Activated CD4-positive, alpha-beta T cell treated with anti-CD3 and anti-CD28 coated beads for 36 hours (primary cell): ENCODE measurements at regions not wholly inside any gene's neighbourhood (a gene's known extent, or its start where the extent isn't known, plus 50 kb on each side); places are given as distances from the start of the nearest gene placed in this dataset.
"Not testable (repeated sequence)": the region's sequence is repeated elsewhere in the genome, so short reads cannot be mapped to it uniquely, and the experiment has no call there.

Experiments
- ATAC-seq: fragments of 200-7000 bp; cut with Tn5 transposase; one replicate; pipeline ENCODE4 v1.10.0; 2021; ENCODE audit warnings: mild to moderate bottlenecking, moderate library complexity
- CTCF ChIA-PET: fragments of 350-600 bp; sonication (Branson Sonifier 250); formaldehyde crosslinking; loops from one replicate; lab custom pipeline; 2021; ENCODE audit warnings: antibody characterized with exemption; lab: Charles Lee
- POLR2A ChIA-PET: fragments of 350-600 bp; sonication (Branson Sonifier 250); formaldehyde crosslinking; loops from one replicate; lab custom pipeline; 2021; ENCODE audit warnings: antibody characterized with exemption, inconsistent platforms; lab: Charles Lee
- DNase-seq: peaks from one replicate; pipeline ENCODE4 v3.0.0-alpha.2; 2020
- H3K27ac Mint-ChIP-seq: one replicate; pipeline ENCODE4 v1.8.0; 2021; ENCODE audit warnings: mixed read lengths
- H3K27me3 Mint-ChIP-seq: one replicate; pipeline ENCODE4 v1.8.0; 2021; ENCODE audit warnings: mixed read lengths
- H3K36me3 Mint-ChIP-seq: one replicate; pipeline ENCODE4 v1.8.0; 2021; ENCODE audit warnings: low read depth, mixed read lengths
- H3K4me1 Mint-ChIP-seq: one replicate; pipeline ENCODE4 v1.8.0; 2021; ENCODE audit warnings: mixed read lengths
- H3K4me3 Mint-ChIP-seq: one replicate; pipeline ENCODE4 v1.8.0; 2021; ENCODE audit warnings: mild to moderate bottlenecking, moderate library complexity, mixed read lengths
- H3K9me3 Mint-ChIP-seq: one replicate; pipeline ENCODE4 v1.8.0; 2021; ENCODE audit warnings: low read depth, mixed read lengths
- intact Hi-C, 2 experiments: fragments of 100-400 bp; cut with DNase I in 1 of 2; cut with micrococcal nuclease in 1 of 2; formaldehyde crosslinking; loops; one replicate each; pipeline versions ENCODE4 v1.14.2 to v1.15.1; 2022 to 2024; cut with DNase I, micrococcal nuclease

DNA sequence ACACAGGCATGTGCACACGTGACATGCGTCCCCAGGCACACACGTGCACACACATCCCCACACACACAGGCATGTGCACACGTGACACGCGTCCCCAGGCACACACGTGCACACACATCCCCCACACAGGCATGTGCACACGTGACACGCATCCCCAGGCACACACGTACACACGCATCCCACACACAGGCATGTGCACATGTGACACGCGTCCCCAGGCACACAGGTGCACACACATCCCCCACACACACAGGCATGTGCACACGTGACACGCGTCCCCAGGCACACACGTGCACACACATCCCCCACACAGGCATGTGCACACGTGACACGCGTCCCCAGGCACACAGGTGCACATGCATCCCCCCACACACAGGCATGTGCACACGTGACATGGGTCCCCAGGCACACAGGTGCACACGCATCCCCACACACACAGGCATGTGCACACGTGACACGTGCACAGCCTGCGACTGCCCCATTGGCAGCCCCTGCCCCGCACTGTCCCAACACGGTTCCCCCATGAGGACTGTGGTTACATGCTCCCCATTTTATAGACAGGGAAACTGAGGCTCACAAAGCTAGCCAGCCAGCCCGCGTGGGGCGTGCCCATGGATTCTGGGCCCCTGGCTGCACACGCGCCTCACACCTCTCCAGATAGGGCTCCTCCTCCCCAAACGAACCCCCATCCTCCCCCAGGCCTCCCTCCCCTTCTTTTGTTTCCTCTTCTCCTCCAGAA is 193.2 kb upstream of the PPP1R26 start:
- H3K9me3 Mint-ChIP-seq, H3K4me3 Mint-ChIP-seq, ATAC-seq, POLR2A ChIA-PET, H3K27me3 Mint-ChIP-seq, intact Hi-C loops, H3K4me1 Mint-ChIP-seq, CTCF ChIA-PET, H3K27ac Mint-ChIP-seq, DNase-seq, H3K36me3 Mint-ChIP-seq: not testable (repeated sequence)

DNA sequence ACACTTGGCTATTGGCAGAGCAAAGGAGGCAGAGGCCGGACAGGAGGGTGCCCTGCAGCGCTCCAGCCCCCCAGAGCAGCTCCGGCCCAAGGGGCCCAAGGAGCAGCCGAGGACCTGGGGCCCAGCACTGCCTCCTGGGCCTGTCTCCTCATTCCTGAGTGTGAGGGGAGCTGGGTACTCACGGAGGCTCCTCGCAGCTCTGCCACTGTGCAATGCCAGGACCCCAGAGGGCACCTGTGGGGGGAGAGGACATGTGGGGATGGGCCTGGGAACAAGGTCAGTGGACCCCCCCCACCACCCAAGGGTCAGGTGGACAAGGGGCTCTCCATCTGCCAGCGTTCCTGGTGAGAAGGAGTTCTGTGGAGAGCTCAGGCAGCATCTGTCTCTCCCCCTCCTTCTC is 192.6 kb upstream of the PPP1R26 start:
- intact Hi-C loops: no loop called here
- Mint-ChIP-seq H3K9me3 (no peaks in the 10 kb centered on the region), H3K4me1 (peaks cover 1% of the 10 kb centered on the region), H3K4me3 (no peak overlapping the region), H3K27me3 (peaks cover 7% of the 10 kb centered on the region), H3K27ac (no peak overlapping the region), H3K36me3 (no peaks in the 10 kb centered on the region)
- no peak for DNase-seq
- no peak for ATAC-seq
- CTCF ChIA-PET: no interaction called here
- POLR2A ChIA-PET: no interaction called here

DNA sequence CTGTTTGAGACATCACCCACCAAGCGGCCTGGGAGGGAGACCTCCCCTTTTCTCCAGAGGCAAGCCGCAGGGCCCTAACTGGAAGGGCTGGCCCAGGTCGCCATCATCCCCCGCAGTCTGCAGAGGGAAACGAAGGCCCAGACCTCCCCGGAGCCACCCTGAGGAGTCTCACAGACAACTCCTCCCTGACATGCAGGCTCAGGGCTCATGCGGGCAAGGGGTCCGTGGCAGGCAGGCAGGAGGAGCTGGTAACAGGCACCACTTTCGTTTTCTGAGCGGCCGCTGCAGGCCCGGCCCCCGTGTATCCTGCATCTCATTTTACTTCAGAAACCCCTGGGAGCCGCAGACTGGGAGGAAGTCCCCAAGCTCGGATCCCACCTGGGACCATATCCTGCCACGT is 192.0 kb upstream of the PPP1R26 start:
- H3K36me3 Mint-ChIP-seq: no peaks in the 10 kb centered on the region
- intact Hi-C loops: no loop called here
- H3K4me1 Mint-ChIP-seq: no peaks in the 10 kb centered on the region
- no peak overlapping the region for H3K27ac Mint-ChIP-seq
- no peaks in the 10 kb centered on the region for H3K9me3 Mint-ChIP-seq
- no peak overlapping the region for H3K4me3 Mint-ChIP-seq
- POLR2A ChIA-PET: no interaction called here
- no peak for DNase-seq
- CTCF ChIA-PET: no interaction called here
- peaks cover 7% of the 10 kb centered on the region for H3K27me3 Mint-ChIP-seq
- no peak for ATAC-seq

DNA sequence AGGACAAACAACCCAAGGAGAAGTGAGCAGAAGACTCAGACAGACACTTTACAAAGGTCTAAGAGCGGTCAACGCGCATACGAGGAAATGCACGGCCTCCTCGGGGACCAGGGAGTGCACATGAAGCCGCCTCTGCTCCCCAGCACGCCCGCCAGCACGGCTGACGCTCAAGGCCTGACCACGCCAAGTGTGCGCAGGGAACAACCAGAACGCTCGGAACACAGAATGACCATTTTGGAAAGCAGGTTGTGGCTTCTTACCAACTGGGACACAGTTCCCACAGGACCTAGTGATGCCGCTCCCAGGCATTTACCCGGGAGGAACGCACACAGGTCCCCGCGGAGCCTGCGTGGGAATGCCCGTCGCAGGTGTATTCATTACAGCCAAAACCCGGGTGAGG is 191.5 kb upstream of the PPP1R26 start:
- no peak overlapping the region for H3K27ac Mint-ChIP-seq
- no peaks in the 10 kb centered on the region for H3K4me1 Mint-ChIP-seq
- intact Hi-C loops: no loop called here
- H3K36me3 Mint-ChIP-seq: no peaks in the 10 kb centered on the region
- no peaks in the 10 kb centered on the region for H3K9me3 Mint-ChIP-seq
- ChIA-PET POLR2A (no interaction called here), CTCF (no interaction called here)
- ATAC-seq (no peak), DNase-seq (no peak)
- no peak overlapping the region for H3K4me3 Mint-ChIP-seq
- H3K27me3 Mint-ChIP-seq: peaks cover 7% of the 10 kb centered on the region

DNA sequence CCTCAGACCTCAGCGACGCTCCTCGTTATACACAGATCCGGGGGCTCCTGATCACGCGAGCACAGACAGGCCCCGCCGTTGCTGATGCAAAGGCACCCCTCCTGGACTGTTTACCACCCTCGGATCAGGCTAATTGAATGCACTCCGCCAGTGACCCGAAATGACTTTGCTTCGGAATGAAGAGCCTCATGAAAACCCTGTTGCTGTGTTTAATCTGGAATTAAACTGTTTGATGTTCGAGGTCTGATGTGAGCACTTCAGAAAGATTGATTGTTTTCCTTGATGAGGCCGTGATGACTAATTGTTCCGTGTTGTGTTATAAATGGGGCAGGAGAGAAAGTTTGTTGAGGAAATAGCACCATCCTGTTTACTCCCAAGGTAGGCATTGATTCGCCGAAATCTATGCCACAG is 190.5 kb upstream of the PPP1R26 start:
- DNase-seq (no peak), ATAC-seq (no peak)
- Mint-ChIP-seq H3K4me3 (no peak overlapping the region), H3K27ac (no peak overlapping the region), H3K36me3 (no peaks in the 10 kb centered on the region), H3K4me1 (no peaks in the 10 kb centered on the region), H3K9me3 (no peaks in the 10 kb centered on the region), H3K27me3 (peaks cover 7% of the 10 kb centered on the region)
- CTCF ChIA-PET: no interaction called here
- intact Hi-C loops: no loop called here
- POLR2A ChIA-PET: no interaction called here

DNA sequence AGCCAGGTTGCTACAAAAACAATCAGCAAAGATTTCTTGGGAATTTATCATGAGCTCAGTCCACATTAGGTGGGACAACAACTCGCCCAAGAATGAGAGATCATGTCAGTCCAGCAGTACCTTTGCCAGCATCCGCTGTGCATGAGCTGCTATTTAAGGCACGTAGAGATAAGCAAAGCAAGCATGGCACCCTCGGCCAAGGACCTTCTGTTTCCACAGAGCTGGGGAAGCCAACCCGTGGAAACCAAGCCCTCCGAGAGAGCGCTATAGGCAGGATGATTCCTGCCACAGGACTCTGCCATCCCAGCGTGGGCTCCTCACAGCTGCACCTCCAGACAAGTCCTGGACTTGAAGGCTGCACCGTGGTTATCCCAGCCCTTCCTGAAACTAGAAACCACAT is 189.5 kb upstream of the PPP1R26 start:
- H3K27ac Mint-ChIP-seq: no peak overlapping the region
- ATAC-seq: no peak
- intact Hi-C loops: no loop called here
- peaks cover 7% of the 10 kb centered on the region for H3K27me3 Mint-ChIP-seq
- H3K4me1 Mint-ChIP-seq: no peaks in the 10 kb centered on the region
- no peak overlapping the region for H3K4me3 Mint-ChIP-seq
- CTCF ChIA-PET: no interaction called here
- no peaks in the 10 kb centered on the region for H3K9me3 Mint-ChIP-seq
- H3K36me3 Mint-ChIP-seq: no peaks in the 10 kb centered on the region
- POLR2A ChIA-PET: no interaction called here
- no peak for DNase-seq

DNA sequence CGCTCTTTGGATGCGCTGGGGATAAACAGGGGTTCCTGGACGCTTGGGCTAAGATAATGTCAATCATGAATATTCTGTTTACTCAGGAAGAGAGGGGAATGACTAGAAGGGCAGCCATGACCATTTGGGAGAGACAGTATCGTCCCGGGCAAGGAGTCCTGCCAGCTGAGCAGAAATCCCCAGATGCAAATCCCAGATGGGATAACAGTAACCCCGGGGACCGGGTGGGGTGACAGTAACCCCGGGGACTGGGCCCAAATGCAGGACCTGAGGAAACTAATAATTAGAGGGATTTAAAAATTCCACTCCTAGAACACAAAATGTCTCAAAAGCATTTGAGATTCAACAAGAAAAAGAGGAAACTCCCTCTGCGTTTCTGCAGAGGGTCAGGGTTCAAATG is 189.0 kb upstream of the PPP1R26 start:
- ChIA-PET POLR2A (no interaction called here), CTCF (no interaction called here)
- no peak overlapping the region for H3K4me3 Mint-ChIP-seq
- no peaks in the 10 kb centered on the region for H3K9me3 Mint-ChIP-seq
- ATAC-seq: no peak
- no peaks in the 10 kb centered on the region for H3K36me3 Mint-ChIP-seq
- H3K27me3 Mint-ChIP-seq: peaks cover 7% of the 10 kb centered on the region
- DNase-seq: no peak
- intact Hi-C loops: no loop called here
- H3K4me1 Mint-ChIP-seq: no peaks in the 10 kb centered on the region
- no peak overlapping the region for H3K27ac Mint-ChIP-seq

DNA sequence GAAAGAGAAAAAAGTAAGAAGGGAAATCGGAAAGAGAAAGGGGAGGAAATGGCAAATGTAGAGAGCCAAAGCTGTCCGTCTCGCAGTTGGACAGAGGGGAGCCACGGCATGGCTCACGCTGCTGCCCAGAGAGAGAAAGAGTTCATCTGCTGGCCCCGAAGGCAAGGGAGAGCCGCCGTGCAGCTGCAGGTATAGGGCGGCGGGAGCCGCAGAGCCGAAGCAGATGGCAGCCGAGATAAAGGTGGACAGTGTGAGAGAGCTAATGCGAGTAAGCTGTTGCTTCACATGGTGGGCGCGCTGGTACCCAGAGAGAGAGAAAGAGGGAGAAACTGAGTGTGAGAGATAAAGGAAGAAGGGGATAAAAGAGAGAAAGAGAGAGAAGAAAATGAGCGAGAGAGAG is 188.4 kb upstream of the PPP1R26 start:
- Mint-ChIP-seq H3K27me3 (peaks cover 7% of the 10 kb centered on the region), H3K27ac (no peak overlapping the region), H3K4me3 (no peak overlapping the region), H3K9me3 (no peaks in the 10 kb centered on the region), H3K4me1 (no peaks in the 10 kb centered on the region), H3K36me3 (no peaks in the 10 kb centered on the region)
- ATAC-seq: no peak
- ChIA-PET CTCF (no interaction called here), POLR2A (no interaction called here)
- intact Hi-C loops: no loop called here
- DNase-seq: no peak

DNA sequence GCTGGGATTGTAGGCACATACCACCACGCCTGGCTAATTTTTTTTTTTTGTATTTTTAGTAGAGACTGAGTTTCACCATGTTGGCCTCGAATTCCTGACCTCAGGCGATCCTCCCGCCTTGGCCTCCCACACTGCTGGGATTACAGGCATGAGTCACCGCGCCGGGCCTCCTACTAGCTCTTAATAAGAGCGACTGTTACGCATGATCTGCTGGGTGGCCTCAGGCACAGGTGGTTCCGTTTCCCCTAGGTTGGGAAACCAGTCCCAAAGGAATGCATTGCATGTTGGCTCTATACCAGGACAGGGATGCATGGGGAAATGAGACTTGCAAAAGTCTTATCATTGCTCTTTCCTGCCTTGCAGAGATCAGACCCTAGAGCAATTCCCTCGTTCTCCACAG is 184.7 kb upstream of the PPP1R26 start:
- ATAC-seq: no peak
- H3K27ac Mint-ChIP-seq: no peak overlapping the region
- POLR2A ChIA-PET: no interaction called here
- DNase-seq: no peak
- no peak overlapping the region for H3K4me3 Mint-ChIP-seq
- H3K27me3 Mint-ChIP-seq: peaks cover 4% of the 10 kb centered on the region
- intact Hi-C loops: no loop called here
- H3K36me3 Mint-ChIP-seq: no peaks in the 10 kb centered on the region
- CTCF ChIA-PET: no interaction called here
- H3K9me3 Mint-ChIP-seq: no peaks in the 10 kb centered on the region
- H3K4me1 Mint-ChIP-seq: no peaks in the 10 kb centered on the region

DNA sequence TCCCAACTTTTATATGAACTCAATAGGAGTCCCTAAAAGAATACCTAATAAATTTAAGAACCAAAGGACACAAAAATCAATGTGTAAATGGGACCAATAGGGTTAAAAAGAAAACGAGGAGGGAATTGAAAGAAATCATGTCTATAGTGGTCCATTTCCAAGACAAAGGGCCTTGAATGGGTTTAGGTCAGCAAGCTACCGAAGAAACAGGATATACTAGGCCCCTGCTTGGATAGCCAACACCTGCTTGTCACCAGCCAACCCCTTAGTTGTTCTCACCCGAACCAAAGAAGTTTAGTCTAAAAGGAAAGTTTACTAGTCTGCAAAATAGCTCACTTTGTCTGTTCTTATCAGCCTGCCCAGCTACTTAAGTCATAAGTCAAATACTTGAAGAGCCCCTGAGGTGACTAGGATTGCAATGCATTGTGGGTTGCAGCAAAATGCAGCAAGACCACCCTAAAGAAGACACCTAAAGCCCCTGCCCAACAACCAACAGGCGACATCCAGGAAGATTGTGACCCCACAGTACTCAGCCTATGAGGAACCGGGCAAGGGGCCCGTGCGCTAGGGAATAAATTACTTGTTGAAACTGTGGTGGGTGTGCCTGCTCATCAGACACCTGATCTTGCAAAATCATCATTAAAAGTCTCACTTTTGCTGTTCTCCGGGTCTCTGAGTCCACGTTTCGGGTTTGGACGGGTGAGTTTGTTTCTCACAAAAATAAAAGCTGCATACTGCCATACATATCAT is 183.9 kb upstream of the PPP1R26 start:
- Mint-ChIP-seq H3K27me3 (peaks cover 6% of the 10 kb centered on the region), H3K4me1 (no peaks in the 10 kb centered on the region), H3K4me3 (no peak overlapping the region), H3K27ac (no peak overlapping the region), H3K9me3 (no peaks in the 10 kb centered on the region), H3K36me3 (no peaks in the 10 kb centered on the region)
- ChIA-PET POLR2A (no interaction called here), CTCF (no interaction called here)
- intact Hi-C loops: no loop called here
- DNase-seq: no peak
- no peak for ATAC-seq

DNA sequence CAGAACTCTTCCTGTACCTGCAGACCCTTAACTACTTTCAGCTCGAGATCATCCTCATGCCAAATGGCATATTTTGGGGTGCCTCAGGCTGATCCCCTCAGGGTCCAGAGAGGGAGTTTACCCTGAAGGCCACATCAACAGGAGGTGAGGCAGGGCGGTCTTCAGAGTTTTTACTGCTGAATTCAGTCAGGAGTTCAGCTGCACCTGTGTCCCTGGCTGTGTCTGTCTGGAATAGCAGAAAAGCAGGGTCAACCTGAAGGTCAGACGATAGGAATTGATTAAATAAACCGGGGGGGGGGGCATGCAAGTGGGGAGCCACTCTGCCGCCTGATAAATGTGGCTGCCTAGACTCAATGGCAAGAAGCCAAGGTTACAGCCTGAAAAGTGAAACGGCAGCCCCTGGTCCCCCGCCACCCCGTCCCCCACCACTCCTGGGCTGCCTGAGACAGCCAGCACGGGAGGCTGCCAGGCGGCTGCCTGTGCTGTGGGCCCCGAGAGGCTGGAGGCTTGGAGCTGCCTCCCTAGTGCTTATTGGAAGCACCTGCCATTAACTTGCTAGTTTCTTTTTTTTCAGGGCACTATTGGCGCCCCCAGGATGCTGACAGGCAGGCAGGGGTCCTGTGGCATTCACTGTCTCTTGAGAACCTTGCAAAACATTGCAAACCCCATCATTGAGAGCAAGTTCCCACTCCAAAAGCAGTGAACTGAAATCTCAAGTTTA is 182.7 kb upstream of the PPP1R26 start:
- peaks cover 4% of the 10 kb centered on the region for H3K27me3 Mint-ChIP-seq
- H3K27ac Mint-ChIP-seq: no peak overlapping the region
- ChIA-PET CTCF (no interaction called here), POLR2A (no interaction called here)
- H3K4me1 Mint-ChIP-seq: no peaks in the 10 kb centered on the region
- H3K36me3 Mint-ChIP-seq: no peaks in the 10 kb centered on the region
- no peak overlapping the region for H3K4me3 Mint-ChIP-seq
- no peak for ATAC-seq
- no peaks in the 10 kb centered on the region for H3K9me3 Mint-ChIP-seq
- intact Hi-C loops: no loop called here
- DNase-seq: no peak
